GM19238 (cell line): ENCODE measurements at regions not wholly inside any gene's neighbourhood (a gene's known extent, or its start where the extent isn't known, plus 50 kb on each side); places are given as distances from the start of the nearest gene placed in this dataset.
"Not testable (repeated sequence)": the region's sequence is repeated elsewhere in the genome, so short reads cannot be mapped to it uniquely, and the experiment has no call there.

Experiments used
- DNase-seq: peaks from one replicate; pipeline ENCODE4 v3.0.0; 2011; ENCODE audit warnings: low spot score; ENCODE audit not compliant: insufficient read length

DNA sequence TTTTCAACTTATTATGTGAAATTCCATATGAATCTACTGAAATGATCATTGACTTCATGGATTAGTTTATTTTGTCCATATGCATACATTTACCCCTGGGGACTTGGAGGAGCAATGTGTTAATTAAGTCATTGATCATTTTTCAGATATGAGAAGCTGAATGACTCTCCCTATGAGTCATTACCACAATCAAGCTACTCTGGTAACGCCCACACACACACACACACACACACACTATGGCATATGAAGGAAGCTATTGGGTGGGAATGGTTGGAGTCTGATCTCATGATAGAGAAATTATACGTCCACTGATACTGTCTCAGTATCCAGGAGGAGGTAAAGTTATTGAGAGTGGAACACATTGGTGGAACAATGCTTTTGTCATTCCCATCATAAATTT, 528.9 kb downstream of the AGTPBP1 start:
- DNase-seq, result no peak

DNA sequence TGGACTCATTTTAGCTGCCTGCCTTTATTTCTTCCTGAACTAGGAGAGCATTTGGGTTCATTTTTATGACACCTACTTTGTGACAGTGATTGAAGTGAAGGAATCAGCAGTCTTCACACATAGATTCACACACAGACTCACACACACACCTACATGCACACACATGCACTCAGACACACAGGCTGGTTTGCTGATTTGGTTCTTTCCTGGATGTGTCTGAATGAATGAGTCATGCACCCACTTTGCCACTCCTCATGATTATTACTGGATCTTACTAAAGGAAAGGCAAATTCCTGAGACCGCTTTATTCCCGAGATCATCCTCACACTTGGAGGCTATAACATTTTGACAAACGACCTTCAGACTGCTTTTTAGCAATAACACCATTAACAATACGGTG, 529.5 kb downstream of the AGTPBP1 start:
- DNase-seq, result no peak

DNA sequence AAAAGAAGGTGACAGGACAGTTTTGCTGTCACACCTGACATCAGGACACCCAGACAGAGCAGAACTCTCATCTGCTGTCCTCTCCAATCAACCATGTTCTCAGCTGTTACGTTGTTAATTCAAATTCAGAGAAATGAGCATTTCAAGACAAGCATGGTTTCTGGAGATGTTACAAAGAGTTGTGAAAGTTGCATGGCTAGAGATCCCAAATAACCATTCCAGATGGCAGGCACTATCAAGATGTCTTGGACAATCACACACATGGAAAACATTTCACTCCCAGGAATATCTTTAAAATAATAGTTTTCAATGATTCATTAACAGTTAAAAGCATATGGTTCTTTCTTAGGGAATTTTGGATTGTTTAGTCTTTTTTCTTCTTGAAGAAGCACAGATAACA, 533.1 kb downstream of the AGTPBP1 start:
- DNase-seq, result no peak

DNA sequence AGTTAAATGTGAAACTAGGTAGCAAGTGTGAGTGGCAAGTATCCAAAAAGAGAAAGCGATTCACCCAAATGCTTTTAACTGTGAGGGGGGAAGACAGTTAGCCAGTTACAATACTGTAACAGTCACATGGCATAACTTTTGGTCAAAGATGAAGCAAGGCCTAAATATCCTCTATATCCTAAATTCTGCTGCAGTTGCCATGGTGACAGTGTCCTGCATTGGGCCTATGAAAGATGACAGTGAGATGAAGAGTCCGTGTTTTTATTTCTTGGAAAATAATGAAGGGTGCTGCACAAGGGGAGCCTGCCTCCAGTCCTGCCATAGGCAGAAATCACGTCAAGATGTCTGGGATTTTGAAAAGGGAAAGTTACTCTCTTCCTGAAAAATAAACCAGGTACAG, 534.6 kb downstream of the NTRK2 start:
- DNase-seq, result no peak

DNA sequence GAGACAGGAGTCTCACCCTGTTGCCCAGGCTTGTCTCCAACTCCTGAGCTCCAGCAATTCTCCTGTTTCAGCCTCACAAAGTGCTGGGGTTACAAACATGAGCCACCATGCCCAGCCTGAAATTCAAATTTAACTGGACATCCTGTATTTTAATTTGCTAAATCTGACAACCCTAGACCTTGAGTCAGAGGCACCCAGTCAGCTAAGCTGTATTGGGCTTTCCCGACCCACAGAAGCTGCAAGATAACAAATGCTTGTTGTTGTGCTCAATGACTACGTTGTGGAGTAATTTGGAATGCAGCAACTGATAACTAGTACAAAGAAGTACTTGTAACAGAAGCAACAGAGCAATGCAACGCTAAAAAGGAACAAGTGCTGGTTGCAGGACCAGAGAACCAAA, 533.1 kb downstream of the NTRK2 start:
- no peak for DNase-seq

DNA sequence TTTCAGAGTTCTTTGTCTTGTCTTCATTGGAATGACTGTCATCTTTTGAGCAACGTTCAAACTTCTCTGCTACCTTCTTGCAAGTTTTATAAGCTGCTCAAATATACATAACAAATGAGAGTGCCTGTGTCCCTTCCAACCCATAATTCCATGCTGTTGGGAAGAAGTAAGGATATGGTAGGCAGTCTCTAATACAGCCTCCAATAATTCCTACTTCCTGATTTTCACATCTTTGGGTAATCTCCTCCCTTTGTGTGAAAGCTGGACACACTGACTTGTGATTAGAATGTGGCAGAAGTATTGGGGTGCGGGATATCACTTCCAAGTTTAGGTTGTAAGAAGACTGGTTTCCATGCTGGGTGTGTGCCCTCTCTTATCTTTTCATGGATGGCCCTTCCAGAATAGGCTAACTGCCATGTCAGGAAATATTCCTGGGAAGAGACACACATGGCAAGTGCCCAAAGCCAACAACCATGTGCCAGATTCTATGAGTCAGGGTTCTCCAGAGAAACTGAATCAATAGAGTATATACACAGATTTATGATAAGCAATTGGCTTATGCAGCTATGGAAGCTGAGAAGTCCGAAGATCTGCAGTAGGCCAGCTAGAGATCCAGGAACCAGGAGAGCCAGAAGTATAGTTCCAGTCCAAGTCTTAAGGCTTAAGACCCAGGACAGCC, 531.3 kb downstream of the NTRK2 start:
- no peak for DNase-seq

DNA sequence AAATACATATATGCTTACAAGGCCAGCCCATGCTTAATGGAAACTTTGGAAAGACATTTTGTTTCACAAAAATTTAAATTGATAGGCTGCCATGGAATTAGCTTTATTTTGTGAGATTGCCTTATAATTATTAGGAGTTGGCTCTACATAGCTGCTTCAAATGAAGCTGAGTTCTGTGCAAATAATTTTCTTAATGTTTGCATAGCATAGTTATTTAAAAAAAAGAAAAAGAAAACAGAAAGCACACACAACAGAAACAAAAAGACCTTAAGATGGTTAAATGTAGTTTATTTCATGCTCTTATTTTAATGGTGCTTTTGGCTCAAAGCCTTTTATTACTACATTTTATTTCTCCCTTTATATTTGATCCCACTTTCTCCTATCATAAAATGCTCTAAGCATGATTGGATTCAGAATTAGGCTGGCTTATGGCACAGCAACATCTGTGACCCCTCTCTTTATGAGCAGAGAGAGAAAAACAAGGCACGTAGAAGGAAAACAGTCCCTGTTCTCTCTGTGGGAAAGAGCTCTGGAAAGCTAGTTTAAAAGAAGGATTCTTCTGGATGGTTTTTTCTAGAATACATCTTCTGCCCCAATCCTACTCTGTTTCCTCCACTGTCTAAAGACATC, 530.5 kb downstream of the NTRK2 start:
- DNase-seq, result no peak

DNA sequence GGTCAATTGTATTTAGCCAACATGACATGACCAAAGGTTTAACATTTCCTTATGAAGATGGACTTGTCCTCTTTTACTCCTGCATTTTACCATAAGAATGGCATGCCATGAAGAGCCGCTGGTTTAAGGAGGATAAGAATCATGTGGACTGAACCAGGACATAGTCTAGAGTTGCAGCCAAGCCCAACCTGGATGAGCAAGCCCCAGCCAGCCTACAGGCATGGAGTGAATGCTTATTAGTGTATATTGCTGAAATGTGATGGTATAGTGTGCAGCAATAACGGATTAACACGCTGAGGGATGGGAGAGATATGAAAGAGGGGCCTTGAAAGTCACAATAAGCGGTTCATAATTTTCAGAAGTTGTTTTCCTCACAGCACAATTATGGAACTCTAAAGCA, 523.2 kb downstream of the NTRK2 start:
- no peak for DNase-seq

DNA sequence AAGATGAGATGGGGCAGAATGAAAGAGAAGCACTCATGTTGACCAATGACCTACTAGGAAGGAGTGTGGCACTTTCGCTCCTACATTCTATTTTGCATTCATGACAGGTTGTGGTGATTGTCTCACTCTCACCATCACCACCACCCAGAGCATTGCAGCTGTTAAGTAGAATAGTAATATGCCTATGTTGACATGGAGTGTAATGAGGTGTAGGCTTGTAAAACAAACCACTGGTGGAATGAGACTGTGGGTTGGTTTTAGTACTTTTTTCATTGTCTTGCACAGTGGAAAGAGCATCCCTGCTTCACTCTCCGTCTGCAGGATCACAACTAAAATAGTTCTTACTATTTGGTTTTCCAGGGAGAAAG, 516.7 kb downstream of the NTRK2 start:
- no peak for DNase-seq

DNA sequence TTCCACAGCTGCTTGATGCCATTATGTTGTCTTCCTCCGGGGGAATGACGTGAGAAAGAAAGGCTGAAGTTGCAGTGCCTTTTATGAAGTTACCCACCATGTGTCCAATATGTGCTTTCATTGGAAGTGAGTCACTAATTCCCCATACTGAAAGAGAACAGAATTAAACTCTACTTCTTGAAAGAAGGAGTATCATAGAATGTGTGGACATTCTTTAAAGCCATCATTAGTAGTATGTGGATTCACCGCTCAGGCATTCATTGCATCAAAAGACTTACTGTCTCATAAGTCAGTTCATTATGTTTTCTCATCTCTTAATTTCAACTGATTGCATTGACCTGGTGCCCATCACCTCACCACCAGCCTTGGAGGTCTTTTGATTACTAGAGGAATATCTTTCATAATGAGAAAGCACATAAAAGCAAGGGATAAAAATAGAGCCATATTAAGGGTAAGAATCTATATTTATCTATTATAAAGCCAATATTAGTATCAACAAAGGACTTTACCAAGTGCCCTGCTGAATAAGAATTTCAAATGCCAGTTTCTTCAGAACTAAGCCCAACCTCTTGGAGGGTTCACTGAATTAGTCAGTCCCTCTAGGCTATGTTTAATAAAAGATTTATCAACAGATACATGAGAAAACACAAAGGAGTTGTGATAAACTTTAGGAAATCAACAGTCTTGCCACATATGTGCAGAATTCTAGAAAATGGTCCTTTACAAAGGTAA, 516.1 kb downstream of the NTRK2 start:
- no peak for DNase-seq

DNA sequence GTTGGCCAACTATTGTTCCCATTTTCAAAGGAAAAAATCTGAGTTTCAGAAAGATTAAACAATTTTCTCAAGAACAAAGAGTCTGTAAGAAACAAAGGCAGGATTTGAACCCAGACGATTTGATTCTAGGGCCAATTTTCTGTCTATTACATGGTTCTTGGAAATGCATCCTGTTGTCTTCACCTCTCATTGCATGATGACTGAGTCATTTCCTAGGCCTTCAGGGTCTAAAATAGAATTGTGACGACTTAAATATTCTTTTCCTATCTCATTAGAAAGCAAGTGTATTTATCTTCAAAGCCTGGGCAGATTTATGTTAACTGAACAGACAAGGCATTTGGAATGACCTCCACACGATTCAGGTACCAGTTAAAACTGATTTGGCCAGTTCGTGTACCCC, 512.9 kb downstream of the NTRK2 start:
- no peak for DNase-seq

DNA sequence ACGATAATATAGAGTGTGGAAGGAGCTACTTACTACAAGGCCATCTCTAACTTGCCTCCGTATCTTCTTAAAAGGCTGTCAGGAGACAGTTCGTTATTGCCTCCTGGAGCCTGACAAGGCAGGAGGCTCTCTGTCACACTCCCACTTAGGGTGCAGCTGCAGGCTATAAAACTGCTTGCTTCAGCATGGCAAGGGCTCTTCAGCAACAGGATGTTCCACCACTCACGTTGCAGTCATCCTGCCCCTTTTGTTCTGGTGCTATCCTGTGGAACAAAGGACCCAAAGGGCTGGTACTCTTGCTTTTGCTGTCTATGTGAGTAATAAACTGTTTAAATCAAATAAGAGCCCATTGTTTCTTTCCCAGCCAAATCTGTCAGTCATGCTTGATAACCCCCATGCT, 508.9 kb downstream of the NTRK2 start:
- no peak for DNase-seq

DNA sequence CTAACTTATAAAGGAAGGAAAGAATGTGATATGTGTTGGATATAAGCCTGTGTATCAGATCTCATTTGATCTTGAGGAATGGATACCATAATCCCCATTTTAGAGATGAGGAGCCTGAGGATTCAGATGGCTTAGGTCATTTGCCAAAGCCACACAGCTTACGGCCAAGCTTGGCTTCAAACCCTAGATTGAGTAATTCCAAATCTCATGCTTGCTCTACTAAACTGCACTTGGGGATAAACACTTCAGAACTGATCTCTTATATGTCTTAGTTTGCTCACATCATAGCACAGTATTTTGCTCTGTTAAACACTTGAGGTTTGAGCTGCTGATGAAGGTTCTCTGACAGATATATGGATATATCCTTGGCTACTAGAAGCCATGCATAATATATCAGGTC, 504.4 kb downstream of the NTRK2 start:
- DNase-seq, result no peak

DNA sequence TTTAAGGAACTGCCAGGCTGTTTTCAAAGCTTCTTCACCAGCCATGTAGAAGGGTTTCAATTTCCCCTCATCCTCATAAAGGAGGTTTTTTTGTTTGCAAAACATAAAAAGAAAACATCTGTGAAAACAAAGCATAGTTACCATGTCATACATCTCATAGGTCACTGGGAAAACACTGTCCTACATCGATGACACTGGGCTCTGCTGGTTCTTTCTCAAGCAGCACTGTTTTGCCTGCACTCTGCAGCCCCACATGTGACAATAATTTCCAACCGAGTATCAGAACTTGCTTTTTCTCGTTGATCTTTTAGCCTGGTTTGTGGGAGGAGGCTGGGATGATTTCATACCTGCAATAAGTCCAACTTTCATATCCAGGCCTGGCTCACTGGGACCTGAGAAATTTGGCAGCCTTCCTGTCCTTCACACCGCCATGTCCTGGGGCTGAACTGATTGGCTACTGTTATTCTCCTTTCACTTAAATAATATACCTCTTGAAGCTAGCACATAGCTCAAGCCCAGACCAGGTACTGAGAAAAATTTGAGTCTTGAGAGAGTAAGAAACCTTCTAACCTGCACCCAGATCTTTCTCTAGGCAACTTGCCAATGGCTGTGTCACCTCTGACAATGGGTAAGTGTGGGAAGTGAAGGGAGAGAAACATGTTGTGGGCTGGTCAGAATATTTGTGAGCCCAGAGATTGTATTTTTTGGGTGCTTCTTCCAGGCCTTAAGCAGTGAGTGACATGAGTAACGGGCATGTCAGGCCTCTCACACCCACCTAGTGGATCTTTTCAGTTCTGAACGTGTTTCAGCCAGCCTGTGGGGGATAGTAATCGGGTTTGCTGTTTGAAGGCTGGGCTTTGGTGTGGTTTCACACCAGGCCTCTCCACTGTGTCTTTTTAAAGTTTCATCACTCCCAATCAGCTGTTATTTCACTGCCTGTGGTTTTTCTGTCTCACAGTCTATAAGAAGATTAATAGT, 502.8 kb downstream of the NTRK2 start:
- no peak for DNase-seq

DNA sequence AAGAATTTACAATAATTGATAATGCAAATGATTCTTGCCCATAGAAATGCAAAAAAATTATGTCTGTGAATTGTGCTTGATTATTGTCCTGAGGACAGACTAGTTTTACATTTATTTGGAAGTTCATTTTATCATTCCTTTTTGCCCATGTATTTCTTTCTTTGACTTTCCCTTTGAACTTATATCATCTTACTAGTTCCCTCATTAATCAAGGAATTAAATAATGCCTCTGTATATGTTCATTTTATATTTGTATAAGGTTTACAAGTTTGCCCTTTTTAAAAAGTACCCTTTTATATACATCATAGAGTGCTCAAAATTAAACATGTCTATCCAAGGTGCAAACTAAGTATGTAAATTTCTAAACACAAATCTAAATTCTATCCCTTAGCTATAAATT, 501.6 kb downstream of the NTRK2 start:
- DNase-seq, result no peak

DNA sequence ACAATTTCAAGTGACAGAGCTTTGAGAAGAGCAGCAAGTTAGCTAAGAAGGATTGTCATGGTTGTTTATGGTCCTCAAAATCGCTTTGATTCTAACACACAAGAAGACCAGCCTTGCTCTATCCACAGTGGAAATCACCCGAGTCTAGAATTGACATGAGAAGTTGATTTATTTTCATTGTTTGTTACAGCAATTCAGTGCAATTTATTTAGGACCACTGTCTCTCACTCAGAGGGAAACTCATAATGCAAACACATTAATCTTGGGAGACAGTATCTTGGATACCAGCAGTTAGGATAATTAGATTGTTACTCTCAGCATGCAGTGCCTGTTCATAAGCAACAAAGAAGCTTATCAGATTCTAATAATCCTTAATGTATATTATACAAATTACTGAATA, 498.9 kb downstream of the NTRK2 start:
- no peak for DNase-seq

DNA sequence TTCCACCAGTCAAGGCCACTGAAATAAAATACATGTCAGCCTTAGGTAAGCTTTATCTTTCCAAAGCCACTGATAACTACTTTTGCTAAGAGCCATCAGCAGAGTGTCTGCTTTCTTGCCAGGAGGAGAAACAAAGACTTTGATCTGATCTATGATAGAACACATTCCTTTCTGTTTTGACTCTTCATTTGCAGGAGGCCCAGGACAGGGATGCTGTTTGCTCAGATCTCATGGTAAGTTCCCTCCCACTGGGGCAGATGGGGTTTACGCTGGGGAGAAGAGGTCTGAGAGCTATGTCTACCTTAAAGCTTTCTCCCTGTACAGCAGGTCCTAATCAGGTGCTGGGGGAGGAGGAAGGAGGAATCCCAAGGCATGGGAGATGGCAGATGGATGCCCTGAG, 497.6 kb downstream of the NTRK2 start:
- no peak for DNase-seq

DNA sequence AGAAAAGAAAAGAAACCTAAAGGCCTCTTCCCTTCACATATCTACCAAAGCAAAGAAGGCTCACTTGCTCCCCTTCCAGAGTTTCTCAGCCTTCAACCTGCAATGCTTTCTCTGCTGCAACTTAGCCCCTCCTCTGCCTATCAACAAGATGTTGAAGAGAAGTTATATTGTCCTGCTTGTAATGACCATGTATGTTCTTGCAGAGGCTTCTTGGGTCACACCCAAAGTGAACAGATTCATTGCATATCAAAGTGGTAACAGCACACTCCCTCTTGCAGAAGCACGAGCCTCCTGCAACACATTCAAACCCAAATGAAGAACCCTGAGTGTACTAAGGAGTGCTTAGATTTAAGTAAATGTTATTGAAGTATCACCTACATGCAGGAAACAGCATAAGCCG, 494.3 kb downstream of the NTRK2 start:
- no peak for DNase-seq

DNA sequence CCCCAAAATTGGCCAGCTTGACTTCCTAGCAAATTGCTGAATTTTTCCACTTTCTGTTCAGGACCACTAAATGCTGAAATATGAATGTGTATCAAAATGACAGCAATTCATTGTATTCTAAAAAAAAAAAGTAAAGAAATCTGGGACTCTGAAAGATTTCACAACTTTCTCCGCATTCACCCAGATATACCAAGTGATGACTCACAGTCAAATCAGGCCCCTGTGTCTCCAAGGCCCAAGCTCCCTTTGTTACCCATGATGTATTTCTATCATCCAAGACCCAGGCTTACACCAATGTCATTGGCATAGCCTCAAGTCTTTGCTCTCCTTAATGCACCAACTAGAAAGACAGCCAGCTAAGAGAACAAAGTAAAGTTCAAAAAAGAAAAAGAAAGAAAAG, 493.9 kb downstream of the NTRK2 start:
- no peak for DNase-seq

DNA sequence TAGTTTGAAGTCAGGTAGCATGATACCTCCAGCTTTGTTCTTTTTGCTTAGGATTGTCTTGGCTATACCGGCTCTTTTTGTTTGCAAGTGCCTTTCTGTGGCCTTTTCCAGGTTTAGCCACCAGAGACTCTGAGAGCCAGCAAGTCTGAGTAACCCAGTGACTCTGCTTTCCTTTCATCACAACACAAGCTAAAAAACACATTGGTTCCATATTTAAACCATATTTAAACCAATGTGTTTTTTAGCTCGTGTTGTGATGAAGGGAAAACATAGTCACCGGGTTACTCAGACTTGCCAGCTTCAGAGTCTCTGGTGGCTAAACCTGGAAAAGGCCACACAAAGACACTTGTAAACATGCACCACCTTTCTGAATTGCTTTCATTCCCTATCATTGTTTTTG, 493.3 kb downstream of the NTRK2 start:
- no peak for DNase-seq

DNA sequence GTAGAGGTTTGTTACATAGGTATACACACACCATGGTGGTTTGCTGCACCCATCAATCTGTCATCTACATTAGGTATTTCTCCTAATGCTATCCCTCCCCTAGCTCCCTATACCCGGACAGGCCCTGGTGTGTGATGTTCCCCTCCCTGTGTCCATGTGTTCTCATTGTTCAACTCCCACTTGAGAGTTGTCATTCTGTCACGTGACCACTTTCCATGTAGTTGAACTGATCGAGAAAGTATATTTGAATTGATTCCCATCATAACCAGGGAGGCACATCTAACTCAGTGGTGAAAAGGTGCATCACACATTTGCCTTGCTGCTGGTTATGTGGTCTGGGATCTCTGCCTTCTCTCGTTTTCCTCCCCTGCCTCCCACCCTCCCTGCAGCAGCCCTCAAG, 491.4 kb downstream of the NTRK2 start:
- not testable (repeated sequence) for DNase-seq

DNA sequence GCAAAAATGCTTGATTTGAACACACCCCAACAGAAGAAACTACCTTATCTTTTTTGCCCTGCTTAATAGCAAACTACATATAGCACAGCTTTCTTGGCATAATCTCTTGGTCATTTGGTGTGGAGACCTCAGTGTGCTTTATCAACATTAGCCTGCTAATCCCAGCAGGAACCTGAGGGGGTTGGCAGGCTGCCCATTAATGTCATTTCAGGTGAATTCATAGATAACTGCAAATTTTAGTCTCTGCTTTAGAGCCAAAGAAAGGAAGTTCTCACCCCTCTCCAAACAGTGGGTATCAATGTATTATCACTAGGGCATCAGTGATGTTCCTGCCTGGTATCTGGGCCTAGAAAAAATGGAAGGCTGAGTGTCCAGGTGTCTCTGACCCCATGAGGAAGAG, 489.0 kb downstream of the NTRK2 start:
- no peak for DNase-seq
